HUES64 (cell line): ENCODE measurements at regions not wholly inside any gene's neighbourhood (a gene's known extent, or its start where the extent isn't known, plus 50 kb on each side); places are given as distances from the start of the nearest gene placed in this dataset.
"Not testable (repeated sequence)": the region's sequence is repeated elsewhere in the genome, so short reads cannot be mapped to it uniquely, and the experiment has no call there.

ENCODE experiments used
- H3K27ac ChIP-seq: 2 replicates; pipeline ENCODE4 v1.7.0; 2013; ENCODE audit warnings: low read depth, low read length, inconsistent platforms
- H3K27me3 ChIP-seq: 2 replicates; pipeline ENCODE4 v1.6.1; 2013; ENCODE audit warnings: mild to moderate bottlenecking, low read length; ENCODE audit not compliant: insufficient read depth
- H3K36me3 ChIP-seq: 2 replicates; pipeline ENCODE4 v1.6.1; 2013; ENCODE audit warnings: mild to moderate bottlenecking, low read length; ENCODE audit not compliant: insufficient read depth
- H3K4me1 ChIP-seq: 2 replicates; pipeline ENCODE4 v1.6.1; 2013; ENCODE audit warnings: mild to moderate bottlenecking, low read length, moderate library complexity; ENCODE audit not compliant: insufficient read depth
- H3K4me3 ChIP-seq: 2 replicates; pipeline ENCODE4 v1.5.1; 2013; ENCODE audit warnings: mild to moderate bottlenecking, low read length, moderate library complexity
- H3K9ac ChIP-seq: 2 replicates; pipeline ENCODE4 v1.6.1; 2013; ENCODE audit warnings: mild to moderate bottlenecking, low read depth, low read length
- H3K9me3 ChIP-seq: 2 replicates; pipeline ENCODE4 v1.6.1; 2013; ENCODE audit warnings: low read depth, low read length; ENCODE audit not compliant: insufficient read depth
- WGBS: fragments of 150-250, 120-280 bp; methylation state at CpG from one replicate; pipeline ENCODE4 v1.1.7; 2013; ENCODE audit warnings: missing lambda C conversion rate; 5-methylcytosine and 5-hydroxymethylcytosine counted together

- WGBS = 88% methylated on average over 1 of the region's 1 CpG
- no peaks in the 10 kb centered on the region for H3K9me3 ChIP-seq
- H3K36me3 ChIP-seq = no peaks in the 10 kb centered on the region
- H3K27me3 ChIP-seq = no peaks in the 10 kb centered on the region
- H3K27ac ChIP-seq = no peak overlapping the region
- H3K4me1 ChIP-seq = no peaks in the 10 kb centered on the region
- no peak overlapping the region for H3K9ac ChIP-seq
- no peak overlapping the region for H3K4me3 ChIP-seq
These were observed 958.3 kb downstream of the GALC start for GRCh38 chr14:87034680-87035079.

GRCh38 chr14:87030197-87030596 lies 962.8 kb downstream of the GALC start:
- Histone ChIP-seq H3K27ac (no peak overlapping the region), H3K4me3 (no peak overlapping the region), H3K9me3 (no peaks in the 10 kb centered on the region), H3K4me1 (no peaks in the 10 kb centered on the region), H3K27me3 (no peaks in the 10 kb centered on the region), H3K9ac (no peak overlapping the region), H3K36me3 (no peaks in the 10 kb centered on the region)
- 95% methylated on average over 1 of the region's 1 CpG for WGBS

GRCh38 chr14:87020106-87020505 lies 972.9 kb downstream of the GALC start:
- not testable (repeated sequence) for H3K9me3 ChIP-seq, H3K4me3 ChIP-seq, H3K27ac ChIP-seq, H3K36me3 ChIP-seq, H3K4me1 ChIP-seq, H3K9ac ChIP-seq
- H3K27me3 ChIP-seq = peaks cover 22% of the 10 kb centered on the region
- WGBS = 54% methylated on average over 4 of the region's 4 CpGs

- no peaks in the 10 kb centered on the region for H3K9me3 ChIP-seq
- no CpG with 5 or more reads among the region's 1 CpG for WGBS
- H3K9ac ChIP-seq = no peak overlapping the region
- H3K27ac ChIP-seq = no peak overlapping the region
- peaks cover 9% of the 10 kb centered on the region; the same call in 1 of the 2 replicates for H3K4me1 ChIP-seq
- no peak overlapping the region for H3K4me3 ChIP-seq
- no peaks in the 10 kb centered on the region for H3K36me3 ChIP-seq
- H3K27me3 ChIP-seq = peaks cover 22% of the 10 kb centered on the region
These were observed 974.7 kb downstream of the GALC start for GRCh38 chr14:87018294-87018693.

- Histone ChIP-seq H3K27ac (no peak overlapping the region), H3K9me3 (no peaks in the 10 kb centered on the region), H3K36me3 (no peaks in the 10 kb centered on the region), H3K4me1 (peaks cover 9% of the 10 kb centered on the region; the same call in 1 of the 2 replicates), H3K4me3 (no peak overlapping the region), H3K9ac (no peak overlapping the region), H3K27me3 (peaks cover 22% of the 10 kb centered on the region)
- WGBS = 16% methylated on average over 2 of the region's 2 CpGs
These were observed 975.6 kb downstream of the GALC start for GRCh38 chr14:87017335-87017734.

GRCh38 chr14:87014856-87015255 lies 978.1 kb downstream of the GALC start:
- 66% methylated on average over 2 of the region's 3 CpGs for WGBS
- no peak overlapping the region for H3K9ac ChIP-seq
- H3K9me3 ChIP-seq = no peaks in the 10 kb centered on the region
- H3K27me3 ChIP-seq = peaks cover 22% of the 10 kb centered on the region
- peaks cover 12% of the 10 kb centered on the region for H3K4me1 ChIP-seq
- H3K4me3 ChIP-seq = no peak overlapping the region
- H3K36me3 ChIP-seq = no peaks in the 10 kb centered on the region
- no peak overlapping the region for H3K27ac ChIP-seq

GRCh38 chr14:87013583-87013982 lies 979.4 kb downstream of the GALC start:
- H3K9ac ChIP-seq = no peak overlapping the region
- H3K4me3 ChIP-seq = no peak overlapping the region
- H3K27me3 ChIP-seq = peaks cover 15% of the 10 kb centered on the region
- no peaks in the 10 kb centered on the region for H3K36me3 ChIP-seq
- H3K27ac ChIP-seq = no peak overlapping the region
- WGBS = 82% methylated on average over 2 of the region's 2 CpGs
- peaks cover 21% of the 10 kb centered on the region for H3K4me1 ChIP-seq
- no peaks in the 10 kb centered on the region for H3K9me3 ChIP-seq

GRCh38 chr14:87008965-87009364 lies 984.0 kb downstream of the GALC start:
- no peaks in the 10 kb centered on the region for H3K27me3 ChIP-seq
- H3K4me3 ChIP-seq = no peak overlapping the region
- H3K9ac ChIP-seq = no peak overlapping the region
- H3K9me3 ChIP-seq = no peaks in the 10 kb centered on the region; the same call in 1 of the 2 replicates
- H3K4me1 ChIP-seq = peaks cover 12% of the 10 kb centered on the region
- WGBS = 100% methylated on average over 1 of the region's 1 CpG
- no peak overlapping the region for H3K27ac ChIP-seq
- no peaks in the 10 kb centered on the region for H3K36me3 ChIP-seq

GRCh38 chr14:87005280-87005679 lies 987.7 kb downstream of the GALC start:
- Histone ChIP-seq H3K9ac (no peak overlapping the region), H3K27ac (no peak overlapping the region), H3K27me3 (no peaks in the 10 kb centered on the region), H3K4me1 (peaks cover 12% of the 10 kb centered on the region), H3K36me3 (no peaks in the 10 kb centered on the region), H3K4me3 (no peak overlapping the region), H3K9me3 (no peaks in the 10 kb centered on the region; the same call in 1 of the 2 replicates)
- WGBS = 97% methylated on average over 3 of the region's 4 CpGs

- Histone ChIP-seq H3K9ac (no peak overlapping the region), H3K4me3 (no peak overlapping the region), H3K36me3 (no peaks in the 10 kb centered on the region), H3K4me1 (no peaks in the 10 kb centered on the region), H3K9me3 (no peaks in the 10 kb centered on the region; the same call in 1 of the 2 replicates), H3K27me3 (no peaks in the 10 kb centered on the region), H3K27ac (no peak overlapping the region)
- 90% methylated on average over 2 of the region's 2 CpGs for WGBS
These were observed 990.2 kb downstream of the GALC start for GRCh38 chr14:87002776-87003175.

- Histone ChIP-seq H3K27ac (no peak overlapping the region), H3K4me1 (no peaks in the 10 kb centered on the region), H3K9ac (no peak overlapping the region), H3K4me3 (no peak overlapping the region), H3K36me3 (no peaks in the 10 kb centered on the region), H3K27me3 (no peaks in the 10 kb centered on the region), H3K9me3 (no peaks in the 10 kb centered on the region)
- WGBS = 95% methylated on average over 2 of the region's 2 CpGs
These were observed 991.6 kb downstream of the GALC start for GRCh38 chr14:87001333-87001732.

- H3K4me1 ChIP-seq = no peaks in the 10 kb centered on the region
- 90% methylated on average over 4 of the region's 4 CpGs for WGBS
- H3K27me3 ChIP-seq = no peaks in the 10 kb centered on the region
- no peaks in the 10 kb centered on the region for H3K36me3 ChIP-seq
- no peaks in the 10 kb centered on the region for H3K9me3 ChIP-seq
- no peak overlapping the region for H3K9ac ChIP-seq
- H3K4me3 ChIP-seq = no peak overlapping the region
- H3K27ac ChIP-seq = no peak overlapping the region
These were observed 992.9 kb downstream of the GALC start for GRCh38 chr14:87000081-87000480.
